ENCODE measurements at regions not wholly inside any gene's neighbourhood (a gene's known extent, or its start where the extent isn't known, plus 50 kb on each side); places are given as distances from the start of the nearest gene placed in this dataset.

GRCh38 chr15:36117296-36117787 is 462.1 kb upstream of the CDIN1 start:
- no TSS peak for BruUV-seq (replicated peaks)
- Histone ChIP-seq H3K4me3 (replicated peaks in 1 of 2; ENCODE audit: low read depth in 1 of 2, low read length in 2 of 2) (no peak overlapping the region), H3K9ac (ENCODE audit: low read length) (no peak overlapping the region), H3K27me3 (ENCODE audit: insufficient read depth, low read length) (no peaks in the 10 kb centered on the region), H3K36me3 (ENCODE audit: control insufficient read depth in 1 of 2, insufficient read depth in 2 of 2, low read length in 2 of 2) (no peaks in the 10 kb centered on the region), H4K20me1 (ENCODE audit: insufficient read depth) (no peaks in the 10 kb centered on the region), H2AFZ (ENCODE audit: low read depth, low read length, poor library complexity, severe bottlenecking) (no peak overlapping the region), H3K79me2 (ENCODE audit: insufficient read depth, low read length) (no peaks in the 10 kb centered on the region), H3K27ac (ENCODE audit: low read depth, low read length) (no peak overlapping the region), H3K9me2 (ENCODE audit: insufficient read depth) (no peaks in the 10 kb centered on the region), H3K4me1 (ENCODE audit: control insufficient read depth in 1 of 2, insufficient read depth in 2 of 2, low read length in 2 of 2) (no peaks in the 10 kb centered on the region), H3K4me2 (ENCODE audit: low read length) (no peak overlapping the region), H3K9me3 (ENCODE audit: control insufficient read depth in 1 of 2, insufficient read depth in 1 of 2, low read depth in 1 of 2, low read length in 2 of 2) (no peaks in the 10 kb centered on the region)
- no peak for DNase-seq (ENCODE audit: low read depth, low spot score)
- ChIA-PET POLR2A (no interaction called here), RAD21 (ENCODE audit: low non-redundant PET in 1 of 2, low total read pairs in 2 of 2, uncharacterized antibody in 2 of 2, unreplicated experiment in 2 of 2) (interaction anchor here in 1 of 2 experiments (0.7 kb wide), 1 partner anchor 123 kb away, joined by 7 read pairs; no protein-coding TSS in a partner anchor), CTCF (no interaction called here)
- intact Hi-C loops (cut with micrococcal nuclease), result no loop called here
- TF ChIP-seq FOSL1 (IDR thresholded peaks at IDR 0.05; ENCODE audit: low read depth), result no peak
- no peak for TF ChIP-seq POLR2AphosphoS5 (IDR thresholded peaks at IDR 0.05; ENCODE audit: low read depth, low read length)
- TF ChIP-seq ZBTB33 (IDR thresholded peaks at IDR 0.05; ENCODE audit: extremely low read depth, insufficient replicate concordance, low read length), result no peak
- no peak for TF ChIP-seq POLR2A (IDR thresholded peaks at IDR 0.05; ENCODE audit: borderline replicate concordance, extremely low read depth, insufficient read depth, insufficient read length)
- TF ChIP-seq CTCF (IDR thresholded peaks at IDR 0.05 in 2 of 3, conservative IDR thresholded peaks at IDR 0.05 in 1 of 3; ENCODE audit: borderline replicate concordance in 1 of 3, insufficient read depth in 1 of 3, low read depth in 2 of 3, low read length in 2 of 3), result no peak
- TF ChIP-seq TCF7L2 (IDR thresholded peaks at IDR 0.05; ENCODE audit: borderline replicate concordance, extremely low read depth, insufficient read depth, insufficient read length), result no peak
- no peak for TF ChIP-seq MAX (IDR thresholded peaks at IDR 0.05)
- no peak for TF ChIP-seq YY1 (IDR thresholded peaks at IDR 0.05; ENCODE audit: extremely low read depth, insufficient replicate concordance, low read depth, low read length)
- no peak for TF ChIP-seq JUND (IDR thresholded peaks at IDR 0.05)
- TF ChIP-seq EZH2 (IDR thresholded peaks at IDR 0.05), result no peak
- TF ChIP-seq EGR1 (IDR thresholded peaks at IDR 0.05; ENCODE audit: low read depth), result no peak
- TF ChIP-seq ZNF274 (IDR thresholded peaks at IDR 0.05; ENCODE audit: low read depth, low read length), result no peak
- TF ChIP-seq CEBPB (IDR thresholded peaks at IDR 0.05; ENCODE audit: low read depth), result no peak
- TF ChIP-seq EZH2phosphoT487 (IDR thresholded peaks at IDR 0.05; ENCODE audit: borderline replicate concordance), result no peak
- no peak for TF ChIP-seq RAD21 (IDR thresholded peaks at IDR 0.05; ENCODE audit: low read depth)
- TF ChIP-seq REST (IDR thresholded peaks at IDR 0.05; ENCODE audit: low read depth), result no peak
- TF ChIP-seq SP1 (IDR thresholded peaks at IDR 0.05; ENCODE audit: low read depth), result no peak
- no peak for ATAC-seq

All from HCT116 (cell line).